AG08396 (cell line): ENCODE measurements at regions not wholly inside any gene's neighbourhood (a gene's known extent, or its start where the extent isn't known, plus 50 kb on each side); places are given as distances from the start of the nearest gene placed in this dataset.
"Not testable (repeated sequence)": the region's sequence is repeated elsewhere in the genome, so short reads cannot be mapped to it uniquely, and the experiment has no call there.

Source experiments
- DNase-seq: peaks from one replicate; pipeline ENCODE4 v3.0.0; 2012; ENCODE audit warnings: low spot score, mixed read lengths

DNA sequence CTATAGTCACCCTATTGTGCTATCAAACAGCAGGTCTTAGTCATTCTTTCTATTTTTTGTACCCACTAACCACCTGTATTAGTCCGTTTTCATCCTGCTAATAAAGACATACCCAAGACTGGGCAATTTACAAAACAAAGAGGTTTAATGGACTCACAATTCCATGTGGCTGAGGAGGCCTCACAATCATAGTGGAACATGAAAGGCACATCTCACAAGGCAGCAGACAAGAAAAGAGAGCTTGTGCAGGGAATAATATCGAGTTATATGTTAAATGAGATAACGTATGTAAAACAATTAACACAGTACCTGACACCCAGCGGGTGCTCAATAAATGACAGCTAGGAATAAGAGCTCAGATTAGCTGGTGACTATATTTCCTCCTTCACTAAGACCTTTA lies 88.1 kb upstream of the WDR44 start:
- no peak for DNase-seq

DNA sequence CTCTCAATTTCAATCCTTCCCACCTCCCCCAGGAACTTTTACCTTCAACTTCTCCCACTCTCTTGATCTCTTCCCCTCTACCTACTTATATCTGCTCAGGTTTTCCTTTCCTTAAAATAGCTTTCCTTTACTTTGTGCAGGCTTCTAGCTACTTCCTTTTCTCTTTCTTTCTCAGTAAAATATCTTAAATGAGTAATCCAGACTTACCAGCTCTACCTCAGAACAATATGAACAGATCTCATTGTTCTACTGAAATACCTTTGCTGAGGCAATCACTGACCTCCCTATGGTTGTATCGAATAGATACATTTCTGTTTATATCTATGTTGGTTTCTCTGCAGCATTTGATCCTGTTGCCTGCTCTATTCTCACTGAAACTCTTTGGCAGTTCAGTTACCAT lies 86.7 kb upstream of the WDR44 start:
- DNase-seq = no peak

DNA sequence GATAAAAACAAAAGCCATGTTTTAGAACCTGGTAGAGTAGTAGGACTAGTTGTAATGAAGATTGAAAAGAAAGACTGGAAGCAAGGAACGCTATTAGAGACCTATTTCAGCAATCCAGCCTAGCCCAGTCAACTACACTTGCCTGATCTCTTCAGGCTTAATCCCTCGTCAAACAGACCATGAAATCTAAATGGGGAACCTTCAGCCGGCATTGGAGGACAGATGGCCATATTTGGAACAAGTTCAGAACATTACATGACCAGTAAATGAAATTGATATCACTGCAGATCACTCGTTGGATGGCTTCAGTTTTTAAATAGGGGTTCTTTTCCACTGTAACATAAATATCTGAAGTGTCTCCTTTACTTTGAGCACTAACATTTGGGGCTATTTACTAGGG lies 84.8 kb upstream of the WDR44 start:
- no peak for DNase-seq

DNA sequence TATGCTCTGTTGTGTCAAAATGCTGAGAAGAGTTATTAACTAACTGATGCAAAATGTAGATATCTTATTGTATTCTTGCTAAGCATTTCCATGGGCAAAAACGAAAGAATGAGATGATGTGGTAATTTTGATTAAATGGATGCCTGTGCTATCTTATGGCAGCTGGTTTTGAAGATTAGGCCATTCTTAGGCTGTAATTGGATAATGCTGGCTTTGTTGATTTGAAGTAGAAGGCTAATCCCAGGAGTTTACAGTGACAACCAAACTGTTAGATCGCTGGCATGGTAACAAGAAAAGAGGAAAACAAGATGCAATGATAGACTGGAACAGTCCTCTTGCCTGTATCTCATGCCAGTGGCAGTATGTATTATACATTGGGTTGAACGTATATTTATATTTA lies 74.1 kb upstream of the WDR44 start:
- DNase-seq = no peak

DNA sequence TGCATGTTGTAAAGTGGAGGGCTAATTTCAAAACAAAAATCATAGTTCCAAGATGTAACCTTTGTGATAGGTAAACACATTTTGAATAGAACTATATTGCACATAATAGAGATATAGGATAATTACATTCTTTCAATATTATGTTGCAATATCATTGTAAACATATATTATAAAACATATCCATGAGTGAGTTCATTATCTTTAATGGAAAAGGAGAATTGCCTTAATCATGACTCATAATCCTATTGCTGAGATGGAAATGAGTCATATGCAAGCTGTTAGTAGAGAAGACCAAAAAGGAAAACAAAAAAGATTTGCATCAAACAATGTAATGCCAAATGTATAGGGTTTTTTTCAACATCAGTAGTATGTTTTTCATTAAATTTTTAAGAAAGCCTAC lies 73.7 kb upstream of the WDR44 start:
- no peak for DNase-seq

DNA sequence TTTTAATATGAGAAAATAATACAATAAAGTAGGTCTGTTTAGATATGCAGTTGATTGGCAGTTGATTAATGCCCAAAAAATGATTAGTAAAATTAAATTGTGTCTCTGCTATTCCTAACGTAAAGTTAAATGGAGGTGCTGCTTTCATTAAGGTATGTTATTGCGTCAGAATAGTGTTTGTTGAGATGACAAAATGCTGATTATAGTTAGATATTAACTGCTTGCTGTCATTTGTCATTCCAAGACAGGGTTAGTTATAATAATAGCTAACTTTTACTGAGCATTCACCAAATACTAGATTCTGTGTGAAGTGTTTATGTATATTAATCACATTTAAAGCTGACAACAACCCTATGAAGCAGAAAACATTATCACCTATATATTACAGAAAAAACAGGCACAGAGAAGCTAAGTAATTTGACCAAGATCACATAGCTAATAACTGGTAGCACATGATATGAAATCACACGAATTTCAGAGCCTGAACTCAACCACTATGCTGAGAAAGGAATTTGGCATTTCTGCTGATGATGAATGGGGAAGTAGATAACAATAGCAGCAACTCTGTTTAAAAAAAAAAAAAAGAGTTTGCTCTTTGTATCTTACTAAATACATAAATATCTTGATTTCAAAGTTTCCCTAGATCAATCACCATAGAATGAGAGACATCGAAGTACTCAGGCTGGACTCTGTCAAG lies 59.7 kb upstream of the WDR44 start:
- DNase-seq = no peak

DNA sequence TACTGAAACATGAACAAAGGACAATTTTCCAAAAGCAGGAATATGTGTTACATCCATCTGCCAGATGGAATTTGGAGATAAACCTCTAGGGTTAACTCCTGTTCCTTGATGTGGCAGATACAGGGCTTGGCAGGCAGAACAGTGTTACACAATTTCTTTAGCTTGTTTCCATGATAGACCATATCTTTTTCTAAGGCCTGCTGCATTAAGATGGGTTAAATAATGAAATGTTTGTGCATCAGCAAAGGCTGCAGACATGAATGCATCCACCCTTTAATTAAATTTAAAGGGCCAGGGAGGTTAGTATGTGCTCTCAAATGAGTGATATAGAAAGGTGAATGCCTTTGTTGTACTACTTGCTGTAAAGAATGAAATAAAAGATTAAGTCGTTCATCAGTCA lies 50.1 kb upstream of the WDR44 start:
- DNase-seq = not testable (repeated sequence)
